K562 (cell line): ENCODE measurements at regions not wholly inside any gene's neighbourhood (a gene's known extent, or its start where the extent isn't known, plus 50 kb on each side); places are given as distances from the start of the nearest gene placed in this dataset.

Source experiments
- AFF4 ChIP-seq: sonication (generic); formaldehyde crosslinking; IDR thresholded peaks from 2 replicates; pipeline ENCODE4 v1.8.0; 2023; ENCODE audit warnings: mild to moderate bottlenecking, missing genetic modification reagents
- CBX5 ChIP-seq: IDR thresholded peaks from 2 replicates; pipeline ENCODE4 v1.6.1; 2014; ENCODE audit warnings: low read depth, borderline replicate concordance
- CBX8 ChIP-seq: fragments of 200-600 bp; sonication (generic); IDR thresholded peaks from 2 replicates; pipeline ENCODE4 v1.6.1; 2012; ENCODE audit warnings: borderline replicate concordance, mixed run types, low read depth, mild to moderate bottlenecking, moderate library complexity, mixed read lengths, low read length, control low read depth, inconsistent platforms; ENCODE audit not compliant: poor library complexity, severe bottlenecking; ENCODE audit errors: extremely low read depth
- FOXM1 ChIP-seq, 2 experiments: fragments of 450-650 bp in 1 of 2; sonication (generic) in 1 of 2; formaldehyde crosslinking in 1 of 2; IDR thresholded peaks; 2 replicates each; pipeline versions ENCODE4 v1.6.1 to v1.9.0; 2017 to 2022; ENCODE audit warnings: low read depth in 2 of 2, mild to moderate bottlenecking in 2 of 2, missing genetic modification reagents in 1 of 2, moderate library complexity in 1 of 2
- MEF2D ChIP-seq: conservative IDR thresholded peaks from 2 replicates; pipeline ENCODE4 v1.6.1; 2016; ENCODE audit warnings: low read depth, missing genetic modification characterization, missing compliant biosample characterization
- MNT ChIP-seq, 2 experiments: fragments of 450-650 bp; conservative IDR thresholded peaks; 2 replicates each; pipeline ENCODE4 v1.6.1; 2017; ENCODE audit warnings: mild to moderate bottlenecking in 2 of 2, moderate library complexity in 2 of 2
- NCOA6 ChIP-seq: fragments of 450-650 bp; IDR thresholded peaks from 2 replicates; pipeline ENCODE4 v1.6.1; 2017; ENCODE audit warnings: mild to moderate bottlenecking
- NRF1 ChIP-seq, 2 experiments: fragments of 450-650 bp; IDR thresholded peaks in 1 of 2; conservative IDR thresholded peaks in 1 of 2; 2 replicates each; pipeline ENCODE4 v1.6.1; 2014; ENCODE audit warnings: mild to moderate bottlenecking in 2 of 2
- POLR2AphosphoS5 ChIP-seq: IDR thresholded peaks from 2 replicates; pipeline ENCODE4 v1.6.1; 2011; ENCODE audit warnings: mild to moderate bottlenecking, low read depth, low read length, moderate library complexity; ENCODE audit not compliant: control insufficient read depth, insufficient read depth
- RAD21 ChIP-seq, 2 experiments: fragments of 250-450 bp in 1 of 2; fragments of 450-650 bp in 1 of 2; sonication (Bioruptor Pico) in 1 of 2; formaldehyde crosslinking in 1 of 2; IDR thresholded peaks in 1 of 2; conservative IDR thresholded peaks in 1 of 2; 2 replicates each; pipeline versions ENCODE4 v1.4.0 to v1.8.0; 2020 to 2022; ENCODE audit warnings: mild to moderate bottlenecking in 2 of 2, moderate library complexity in 1 of 2
- RFX1 ChIP-seq: fragments of 450-650 bp; IDR thresholded peaks from 2 replicates; pipeline ENCODE4 v1.6.1; 2016; ENCODE audit warnings: mild to moderate bottlenecking, moderate library complexity
- RNF2 ChIP-seq: sonication (generic); IDR thresholded peaks from 2 replicates; pipeline ENCODE4 v1.6.1; 2016
- TCF7L2 ChIP-seq: fragments of 150-350 bp; IDR thresholded peaks from 2 replicates; pipeline ENCODE4 v1.6.1; 2016; ENCODE audit warnings: low read depth, mild to moderate bottlenecking, low read length, moderate library complexity
- ZBTB1 ChIP-seq: sonication (generic); formaldehyde crosslinking; IDR thresholded peaks from 2 replicates; pipeline ENCODE4 v1.8.1; 2023; ENCODE audit warnings: missing genetic modification reagents, low read depth, mild to moderate bottlenecking, borderline replicate concordance

- TF ChIP-seq AFF4 (no peak), ZBTB1 (CRISPR knock-in tag) (no peak), RFX1 (no peak), CBX8 (no peak), RNF2 (no peak), MNT (conservative IDR thresholded peaks at IDR 0.05) (no peak), POLR2AphosphoS5 (no peak), MEF2D (tag) (no peak), TCF7L2 (no peak), NCOA6 (no peak), NRF1 (conservative IDR thresholded peaks at IDR 0.05 in 1 of 2, IDR thresholded peaks at IDR 0.05 in 1 of 2) (no peak), FOXM1 (IDR thresholded peaks at IDR 0.05; ENCODE audit: low read depth) (no peak), FOXM1 (CRISPR knock-in tag; IDR thresholded peaks at IDR 0.05; ENCODE audit: low read depth) (no peak), RAD21 (CRISPR knock-in tag; conservative IDR thresholded peaks at IDR 0.05 in 1 of 2, IDR thresholded peaks at IDR 0.05 in 1 of 2) (no peak), CBX5 (no peak)
Measured at GRCh38 chr20:5447188-5447587, 130.4 kb upstream of the PROKR2 start.
